UCSD-AML1 (cell line): ENCODE measurements at regions not wholly inside any gene's neighbourhood (a gene's known extent, or its start where the extent isn't known, plus 50 kb on each side); places are given as distances from the start of the nearest gene placed in this dataset.
"Not testable (repeated sequence)": the region's sequence is repeated elsewhere in the genome, so short reads cannot be mapped to it uniquely, and the experiment has no call there.

Experiments
- DNase-seq: peaks from one replicate; lab custom pipeline; 2025; ENCODE audit not compliant: unreplicated experiment; lab: John Stamatoyannopoulos, UW

GRCh38 chr4:16450724-16451123, 224.5 kb upstream of the TAPT1 start:
- DNase-seq = no peak

DNA sequence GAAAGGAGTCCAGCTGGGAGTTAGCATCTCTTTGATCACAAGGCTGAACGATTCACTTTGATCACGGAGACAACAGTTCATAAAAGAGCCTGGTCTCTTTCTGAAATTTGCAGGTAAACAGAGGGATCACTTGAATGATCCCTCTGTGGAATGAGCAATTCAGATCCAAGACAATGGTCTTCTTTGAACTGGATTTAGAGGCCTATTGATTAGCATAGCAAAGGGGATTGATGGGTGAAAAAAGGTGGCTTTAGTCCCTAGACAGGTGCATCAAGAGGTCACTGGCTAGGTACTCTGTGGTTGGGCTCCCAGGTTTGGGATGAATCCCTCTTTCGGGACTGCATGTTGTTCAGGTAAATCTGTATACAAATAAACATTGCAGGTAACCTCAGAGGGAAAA, 223.8 kb upstream of the TAPT1 start:
- DNase-seq = no peak

DNA sequence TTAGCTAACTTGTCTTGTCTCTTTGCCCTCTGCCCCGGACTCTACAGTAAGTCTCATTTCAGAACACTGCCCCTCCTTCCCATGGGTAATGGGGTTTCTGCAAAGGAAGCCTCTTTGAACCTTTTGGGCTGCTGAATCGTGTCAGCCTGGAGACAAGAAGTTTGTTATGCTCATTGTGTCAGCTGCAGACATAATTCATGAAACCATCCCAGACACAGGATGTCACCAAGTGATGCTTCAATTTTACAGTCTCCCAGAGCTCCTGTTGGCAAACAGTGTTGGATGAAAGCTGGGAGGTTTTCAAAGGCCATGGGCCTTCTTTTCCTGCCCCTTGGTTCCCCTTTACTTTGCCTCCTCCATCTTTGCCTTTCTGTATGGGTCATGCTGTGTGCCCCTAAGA, 223.1 kb upstream of the TAPT1 start:
- no peak for DNase-seq

DNA sequence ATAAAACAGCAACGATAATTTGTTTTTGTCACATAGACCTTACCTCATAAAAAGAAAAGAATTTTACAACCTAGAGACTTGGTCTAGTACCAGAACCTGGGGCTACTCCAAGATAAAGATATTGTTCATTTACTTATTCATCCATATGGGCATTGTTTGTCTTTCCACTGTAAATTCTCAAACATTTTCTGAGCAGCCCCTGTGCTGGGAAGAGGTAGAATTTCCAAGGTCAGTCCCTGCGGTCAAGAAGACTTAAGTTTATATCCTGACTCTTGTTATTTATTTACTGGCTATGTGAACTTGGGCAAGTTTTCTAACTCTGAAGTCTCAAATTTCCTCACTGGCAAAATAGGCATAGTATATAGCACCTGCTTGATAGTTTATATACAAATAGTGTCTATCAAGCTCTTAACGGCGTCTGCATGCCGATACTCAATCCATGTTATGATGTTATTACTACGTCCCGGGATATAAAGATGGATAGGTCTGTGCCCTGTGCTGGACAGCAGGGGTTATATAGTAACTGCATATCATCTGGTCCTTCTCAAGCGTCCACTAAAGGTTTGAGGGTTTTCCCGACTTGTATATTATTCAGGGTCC, 222.1 kb upstream of the TAPT1 start:
- no peak for DNase-seq

GRCh38 chr4:16443504-16444088, 217.3 kb upstream of the TAPT1 start:
- DNase-seq = no peak

- no peak for DNase-seq
These were observed 216.0 kb upstream of the TAPT1 start for GRCh38 chr4:16442296-16442695.

DNA sequence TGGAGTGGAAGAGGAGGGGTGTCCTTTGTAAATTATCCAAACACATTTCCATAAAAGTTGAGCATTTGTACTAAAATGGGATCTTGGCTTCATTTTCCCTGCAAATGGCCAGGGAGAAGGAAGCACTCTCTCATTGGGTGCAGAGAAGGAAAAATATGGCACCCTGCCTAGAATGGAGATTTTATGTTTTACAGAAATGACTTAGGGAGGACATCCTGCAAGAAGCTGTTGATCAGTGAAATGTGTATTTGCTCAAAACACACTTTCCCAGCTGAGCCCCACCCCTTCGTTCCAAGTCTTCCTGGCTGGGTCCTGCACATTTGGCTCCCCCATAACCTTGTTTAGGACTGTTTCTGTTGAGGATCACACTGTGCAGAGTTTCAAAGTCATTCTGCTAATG, 213.5 kb upstream of the TAPT1 start:
- no peak for DNase-seq

DNA sequence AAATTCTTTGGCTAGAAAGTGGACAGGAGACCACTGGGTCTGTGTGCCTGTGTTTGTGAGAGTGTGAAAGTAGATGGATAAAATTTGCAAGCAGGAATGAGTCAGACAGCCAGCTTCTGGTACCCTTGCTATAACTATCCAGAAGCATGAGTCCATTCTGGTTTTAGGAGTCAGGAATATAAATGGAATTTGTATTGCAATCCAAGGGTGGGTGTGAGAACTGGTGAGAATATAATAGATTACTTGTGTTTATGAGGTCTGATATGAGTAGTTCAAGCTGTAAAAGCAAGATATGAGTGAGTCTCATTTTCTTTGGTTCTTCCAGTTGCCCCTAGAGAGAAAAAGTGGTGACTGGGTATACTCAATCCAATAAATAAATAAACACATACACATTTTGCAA, 212.7 kb upstream of the TAPT1 start:
- DNase-seq = no peak

- DNase-seq = no peak
These were observed 211.6 kb upstream of the TAPT1 start for GRCh38 chr4:16437836-16438235.

- no peak for DNase-seq
These were observed 205.6 kb upstream of the TAPT1 start for GRCh38 chr4:16431866-16432265.

DNA sequence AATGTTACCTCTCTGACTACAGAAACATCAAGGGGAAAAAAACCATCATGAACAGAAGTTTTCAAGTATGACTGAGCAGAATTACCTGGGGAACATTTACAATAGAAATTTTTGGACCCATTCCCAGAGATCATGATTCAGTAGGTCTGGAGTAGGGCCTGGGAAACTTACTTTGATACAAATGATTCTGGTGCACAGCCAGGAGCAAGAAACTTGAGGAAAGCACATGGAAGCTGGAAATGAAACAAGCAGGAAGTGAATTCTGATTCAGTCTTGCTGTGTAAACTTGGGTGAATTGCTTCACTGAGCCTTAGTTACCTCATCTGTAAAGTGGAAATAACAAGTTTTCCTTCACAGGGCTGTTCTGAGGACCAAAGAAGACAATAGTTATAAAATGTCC, 192.5 kb upstream of the TAPT1 start:
- no peak for DNase-seq

DNA sequence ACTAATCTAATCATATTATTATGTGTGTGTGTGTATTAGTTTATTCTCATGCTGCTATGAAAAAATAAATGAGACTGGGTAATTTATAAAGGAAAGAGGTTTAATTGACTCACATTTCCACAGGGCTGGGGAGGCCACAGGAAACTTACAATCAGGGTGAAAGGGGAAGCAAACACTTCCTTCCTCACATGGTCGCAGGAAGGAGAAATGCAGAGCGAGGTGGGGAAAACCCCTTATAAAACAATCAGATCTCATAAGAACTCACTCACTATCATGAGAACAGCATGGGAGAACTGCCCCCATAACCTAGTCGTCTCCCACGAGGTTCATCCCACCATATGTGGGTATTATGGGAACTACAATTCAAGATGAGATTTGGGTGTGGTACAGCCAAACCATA, 190.9 kb upstream of the TAPT1 start:
- peak; percentile 10 for DNase-seq

GRCh38 chr4:16416601-16417000, 190.3 kb upstream of the TAPT1 start:
- DNase-seq = no peak

DNA sequence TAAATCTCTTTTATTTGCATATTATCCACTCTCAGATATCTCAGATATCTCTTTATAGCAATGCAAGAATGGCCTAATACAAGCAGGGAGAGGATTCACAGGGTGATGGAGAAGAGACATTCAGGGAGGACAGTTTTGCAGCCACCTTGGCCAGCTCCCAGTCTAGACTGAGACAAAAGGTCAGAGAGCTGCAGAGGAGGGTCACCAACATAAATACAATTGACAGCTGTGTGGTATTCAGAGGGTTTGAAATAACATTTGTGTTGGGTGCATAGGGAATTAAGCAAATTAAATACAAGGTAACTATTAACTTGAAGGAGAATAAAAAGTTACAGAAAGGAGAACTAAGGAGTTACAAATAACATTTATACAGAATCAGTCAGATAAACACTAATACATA, 189.5 kb upstream of the TAPT1 start:
- DNase-seq = no peak

- no peak for DNase-seq
These were observed 187.7 kb upstream of the TAPT1 start for GRCh38 chr4:16413814-16414555.

- no peak for DNase-seq
These were observed 185.3 kb upstream of the TAPT1 start for GRCh38 chr4:16411501-16412085.

- not testable (repeated sequence) for DNase-seq
These were observed 166.9 kb upstream of the TAPT1 start for GRCh38 chr4:16393216-16393615.

GRCh38 chr4:16391196-16391595, 164.9 kb upstream of the TAPT1 start:
- no peak for DNase-seq

GRCh38 chr4:16387448-16387847, 161.2 kb upstream of the TAPT1 start:
- no peak for DNase-seq

GRCh38 chr4:16386711-16387320, 160.5 kb upstream of the TAPT1 start:
- DNase-seq = no peak

DNA sequence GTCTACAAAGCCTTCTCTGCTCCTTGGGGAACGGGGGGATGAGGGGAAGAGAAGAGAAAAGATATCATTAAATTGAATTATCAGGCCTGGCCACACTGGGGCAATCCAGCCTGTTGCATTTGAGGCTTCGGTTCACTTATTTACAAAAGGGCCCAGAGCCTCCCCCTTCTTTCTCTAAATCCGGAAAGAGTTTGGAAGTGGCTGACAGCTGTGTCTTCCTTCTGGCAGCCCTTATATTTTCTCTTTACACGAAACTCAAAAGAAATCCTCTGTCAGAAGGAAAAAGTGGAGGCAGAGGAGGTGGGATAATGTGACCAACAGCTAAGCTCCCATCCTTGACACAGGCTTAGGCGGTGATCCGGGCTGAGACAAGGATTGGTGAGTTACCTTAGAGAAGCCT, 158.3 kb upstream of the TAPT1 start:
- no peak for DNase-seq

DNA sequence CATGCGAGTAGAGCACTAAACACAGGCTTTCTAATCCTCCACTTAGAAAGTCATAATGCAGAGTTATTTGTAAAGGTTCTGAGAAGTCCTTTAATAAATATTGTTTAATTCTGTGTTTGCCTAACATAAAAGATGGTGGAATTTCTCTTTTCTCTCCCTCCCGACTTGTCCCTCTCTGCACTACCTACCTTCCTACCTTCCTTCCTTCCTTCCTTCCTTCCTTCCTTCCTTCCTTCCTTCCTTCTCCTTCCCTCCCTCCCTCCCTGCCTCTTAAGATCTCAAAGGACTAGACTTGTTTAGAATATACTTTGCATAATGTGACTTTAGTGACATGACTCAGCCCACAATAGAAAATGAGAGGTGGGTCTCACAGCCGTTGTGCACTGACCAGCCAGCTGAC, 156.3 kb upstream of the TAPT1 start:
- DNase-seq = no peak
